WTC11 (cell line): ENCODE measurements at regions not wholly inside any gene's neighbourhood (a gene's known extent, or its start where the extent isn't known, plus 50 kb on each side); places are given as distances from the start of the nearest gene placed in this dataset.
A peak's percentile ranks its signal among the peaks of the same experiment; 100 is the strongest.

Experiments used
- ATAC-seq: fragments of 200-7000 bp; cut with Tn5 transposase; 2 replicates; pipeline ENCODE4 v1.10.0; 2021; ENCODE audit warnings: mild to moderate bottlenecking, moderate library complexity
- CTCF ChIA-PET: fragments of 300-600 bp; sonication (Branson Sonifier 250); formaldehyde crosslinking; loops from one replicate; lab custom pipeline; 2021; ENCODE audit warnings: antibody characterized with exemption; lab: Charles Lee
- POLR2A ChIA-PET: fragments of 350-600 bp; sonication (Branson Sonifier 250); formaldehyde crosslinking; loops from one replicate; lab custom pipeline; 2021; ENCODE audit warnings: antibody characterized with exemption; lab: Charles Lee
- DNase-seq: peaks from one replicate; pipeline ENCODE4 v3.0.0; 2021; ENCODE audit warnings: low spot score
- H3K27ac Mint-ChIP-seq: 2 replicates; pipeline ENCODE4 v1.8.0; 2021; ENCODE audit warnings: mixed read lengths
- H3K27me3 Mint-ChIP-seq: 2 replicates; pipeline ENCODE4 v1.8.0; 2021; ENCODE audit warnings: low read depth, mild to moderate bottlenecking, moderate library complexity, mixed read lengths
- H3K36me3 Mint-ChIP-seq: 2 replicates; pipeline ENCODE4 v1.8.0; 2021; ENCODE audit warnings: mixed read lengths
- H3K4me1 Mint-ChIP-seq: 2 replicates; pipeline ENCODE4 v1.8.0; 2022; ENCODE audit warnings: mixed read lengths
- H3K4me3 Mint-ChIP-seq: 2 replicates; pipeline ENCODE4 v1.8.0; 2021; ENCODE audit warnings: mild to moderate bottlenecking, moderate library complexity, mixed read lengths
- H3K9me3 Mint-ChIP-seq: 2 replicates; pipeline ENCODE4 v1.8.0; 2021; ENCODE audit warnings: mixed read lengths
- ESRRA ChIP-seq: sonication (generic); formaldehyde crosslinking; IDR thresholded peaks from 2 replicates; pipeline ENCODE4 v1.8.1; 2022; ENCODE audit warnings: mild to moderate bottlenecking, missing genetic modification reagents, borderline replicate concordance
- FOXJ3 ChIP-seq: sonication (generic); formaldehyde crosslinking; IDR thresholded peaks from 2 replicates; pipeline ENCODE4 v1.9.0; 2021; ENCODE audit warnings: missing genetic modification reagents, mild to moderate bottlenecking, borderline replicate concordance
- GABPB1 ChIP-seq: sonication (generic); formaldehyde crosslinking; IDR thresholded peaks from 2 replicates; pipeline ENCODE4 v1.8.1; 2023; ENCODE audit warnings: mild to moderate bottlenecking, missing genetic modification reagents
- HMGA2 ChIP-seq: fragments of 250-450 bp; sonication (Bioruptor Pico); IDR thresholded peaks from 2 replicates; pipeline ENCODE4 v1.4.0; 2021; ENCODE audit warnings: mild to moderate bottlenecking, moderate library complexity
- JUN ChIP-seq: sonication (generic); formaldehyde crosslinking; IDR thresholded peaks from 2 replicates; pipeline ENCODE4 v1.8.0; 2023; ENCODE audit warnings: mild to moderate bottlenecking, missing genetic modification reagents
- NFE2L1 ChIP-seq: sonication (generic); formaldehyde crosslinking; IDR thresholded peaks from 2 replicates; pipeline ENCODE4 v1.8.1; 2023; ENCODE audit warnings: missing genetic modification reagents
- NR2C2 ChIP-seq: sonication (generic); formaldehyde crosslinking; IDR thresholded peaks from 2 replicates; pipeline ENCODE4 v1.8.0; 2022; ENCODE audit warnings: mild to moderate bottlenecking, missing genetic modification reagents
- NR3C1 ChIP-seq: sonication (generic); formaldehyde crosslinking; conservative IDR thresholded peaks from 2 replicates; pipeline ENCODE4 v1.8.1; 2023; ENCODE audit warnings: low read depth, mild to moderate bottlenecking, missing genetic modification reagents
- PRRX2 ChIP-seq: fragments of 250-450 bp; sonication (Bioruptor Pico); IDR thresholded peaks from 2 replicates; pipeline ENCODE4 v1.8.0; 2021; ENCODE audit warnings: mild to moderate bottlenecking
- SMAD4 ChIP-seq: sonication (generic); formaldehyde crosslinking; IDR thresholded peaks from 2 replicates; pipeline ENCODE4 v1.8.0; 2022; ENCODE audit warnings: mild to moderate bottlenecking, missing genetic modification reagents
- SP1 ChIP-seq: sonication (generic); formaldehyde crosslinking; conservative IDR thresholded peaks from 2 replicates; pipeline ENCODE4 v1.8.1; 2022; ENCODE audit warnings: missing genetic modification reagents
- ZNF121 ChIP-seq: sonication (generic); formaldehyde crosslinking; IDR thresholded peaks from 2 replicates; pipeline ENCODE4 v1.8.0; 2023; ENCODE audit warnings: missing genetic modification reagents
- ZNF423 ChIP-seq: fragments of 250-450 bp; sonication (Bioruptor Pico); IDR thresholded peaks from 2 replicates; pipeline ENCODE4 v2.1.2; 2022; ENCODE audit warnings: mild to moderate bottlenecking, moderate library complexity
- TF ChIP-seq, protein P1 (sequence below): fragments of 200-600 bp; IDR thresholded peaks from 2 replicates; pipeline ENCODE4 v1.8.0; 2022; ENCODE audit warnings: antibody characterized with exemption
- TF ChIP-seq, protein P2 (sequence below): fragments of 250-450 bp; sonication (Bioruptor Pico); conservative IDR thresholded peaks from 2 replicates; pipeline ENCODE4 v1.9.0; 2021; ENCODE audit warnings: mild to moderate bottlenecking
- TF ChIP-seq, protein P3 (sequence below): fragments of 250-450 bp; sonication (Bioruptor Pico); IDR thresholded peaks from 2 replicates; pipeline ENCODE4 v1.9.0; 2021; ENCODE audit warnings: moderate library complexity, mild to moderate bottlenecking, inconsistent platforms, borderline replicate concordance
- TF ChIP-seq, protein P4 (sequence below): sonication (generic); formaldehyde crosslinking; IDR thresholded peaks from 2 replicates; pipeline ENCODE4 v1.8.1; 2023; ENCODE audit warnings: mild to moderate bottlenecking, missing genetic modification reagents, moderate library complexity
- TF ChIP-seq, protein P5 (sequence below): fragments of 250-450 bp; sonication (Bioruptor Pico); IDR thresholded peaks from 2 replicates; pipeline ENCODE4 v1.8.0; 2021; ENCODE audit warnings: mild to moderate bottlenecking
- TF ChIP-seq, protein P6 (sequence below): sonication (generic); formaldehyde crosslinking; IDR thresholded peaks from 2 replicates; pipeline ENCODE4 v1.8.1; 2023; ENCODE audit warnings: mild to moderate bottlenecking, missing genetic modification reagents, moderate library complexity

DNA sequence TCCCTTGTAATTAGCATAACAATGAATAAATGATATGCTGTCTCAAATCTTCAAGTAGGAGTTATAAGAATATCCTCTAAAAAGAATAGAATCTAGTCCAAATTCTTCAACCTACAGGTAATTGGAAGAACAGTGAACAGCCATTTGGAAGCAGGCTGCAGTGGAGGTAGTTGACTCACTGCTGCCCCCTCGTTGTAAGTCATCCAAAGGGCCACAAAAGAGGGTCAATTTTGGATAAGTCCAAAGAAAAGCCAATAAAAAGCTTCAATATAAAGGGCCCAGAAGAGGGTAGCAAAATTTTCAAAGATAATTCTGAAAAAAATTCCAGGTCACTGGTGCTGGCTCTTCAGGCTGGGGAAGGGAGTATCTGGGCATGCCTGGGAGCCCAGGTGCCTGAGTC is 60.8 kb upstream of the SSTR4 start:
- ATAC-seq (peak; percentile 79), DNase-seq (peak; percentile 41)
- peaks cover 15% of the 10 kb centered on the region for H3K4me1 Mint-ChIP-seq
- ChIA-PET POLR2A (no interaction called here), CTCF (interaction anchor here (0.6 to 4.7 kb wide), 45 partner anchors 9 to 640 kb away, joined by 3 to 57 read pairs (median 4); partner anchors contain the start of genes FOXA2, NXT1 and SSTR4)
- TF ChIP-seq, protein P1, sequence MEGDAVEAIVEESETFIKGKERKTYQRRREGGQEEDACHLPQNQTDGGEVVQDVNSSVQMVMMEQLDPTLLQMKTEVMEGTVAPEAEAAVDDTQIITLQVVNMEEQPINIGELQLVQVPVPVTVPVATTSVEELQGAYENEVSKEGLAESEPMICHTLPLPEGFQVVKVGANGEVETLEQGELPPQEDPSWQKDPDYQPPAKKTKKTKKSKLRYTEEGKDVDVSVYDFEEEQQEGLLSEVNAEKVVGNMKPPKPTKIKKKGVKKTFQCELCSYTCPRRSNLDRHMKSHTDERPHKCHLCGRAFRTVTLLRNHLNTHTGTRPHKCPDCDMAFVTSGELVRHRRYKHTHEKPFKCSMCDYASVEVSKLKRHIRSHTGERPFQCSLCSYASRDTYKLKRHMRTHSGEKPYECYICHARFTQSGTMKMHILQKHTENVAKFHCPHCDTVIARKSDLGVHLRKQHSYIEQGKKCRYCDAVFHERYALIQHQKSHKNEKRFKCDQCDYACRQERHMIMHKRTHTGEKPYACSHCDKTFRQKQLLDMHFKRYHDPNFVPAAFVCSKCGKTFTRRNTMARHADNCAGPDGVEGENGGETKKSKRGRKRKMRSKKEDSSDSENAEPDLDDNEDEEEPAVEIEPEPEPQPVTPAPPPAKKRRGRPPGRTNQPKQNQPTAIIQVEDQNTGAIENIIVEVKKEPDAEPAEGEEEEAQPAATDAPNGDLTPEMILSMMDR = peak; percentile 47
- TF ChIP-seq NR3C1 = no peak
- H3K36me3 Mint-ChIP-seq = no peaks in the 10 kb centered on the region
- no peak overlapping the region for H3K4me3 Mint-ChIP-seq
- peaks cover 9% of the 10 kb centered on the region for H3K27me3 Mint-ChIP-seq
- H3K9me3 Mint-ChIP-seq = peaks cover 9% of the 10 kb centered on the region
- H3K27ac Mint-ChIP-seq = no peak overlapping the region

DNA sequence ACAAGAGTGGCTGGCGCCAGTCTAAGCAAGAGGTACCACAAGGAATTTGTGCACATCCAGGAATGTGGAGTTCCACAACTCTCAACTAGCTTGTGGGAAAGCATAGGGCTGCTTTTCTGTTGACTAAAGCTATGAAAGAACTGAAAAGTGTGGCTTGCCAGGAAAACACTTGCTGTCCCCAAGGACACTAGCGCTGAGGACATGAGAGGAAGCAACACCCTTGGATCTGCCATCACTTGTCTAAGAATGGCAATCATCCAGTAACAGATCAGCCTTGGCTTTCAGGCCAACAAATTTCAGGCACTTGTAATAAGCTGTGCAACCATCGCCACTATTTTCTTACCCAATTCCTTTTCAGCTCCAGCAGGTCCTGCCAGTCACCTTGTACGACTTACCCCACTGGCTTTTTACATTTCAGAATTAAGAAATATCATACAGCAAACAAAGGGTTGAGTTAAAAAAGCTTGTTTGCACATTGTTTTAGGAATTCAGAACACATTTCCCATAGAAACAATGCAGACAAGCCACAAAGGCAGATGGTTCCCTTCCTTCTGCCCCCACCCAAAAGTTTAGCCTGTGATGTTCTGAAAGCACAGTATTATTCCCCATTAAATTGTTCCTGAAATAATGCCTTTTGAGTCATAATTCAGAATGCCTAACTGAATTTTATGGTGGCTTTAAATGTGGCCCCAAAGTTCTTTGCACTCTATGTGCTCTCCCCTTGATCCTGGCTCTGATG is 57.9 kb upstream of the SSTR4 start:
- H3K36me3 Mint-ChIP-seq = peaks cover 5% of the 10 kb centered on the region
- ATAC-seq (no peak), DNase-seq (no peak)
- H3K9me3 Mint-ChIP-seq = peaks cover 21% of the 10 kb centered on the region
- H3K27ac Mint-ChIP-seq = no peak overlapping the region
- H3K4me3 Mint-ChIP-seq = no peak overlapping the region
- TF ChIP-seq ZNF121 (no peak), SP1 (no peak), NR2C2 (no peak), FOXJ3 (CRISPR knock-in tag) (no peak)
- TF ChIP-seq, protein P2, sequence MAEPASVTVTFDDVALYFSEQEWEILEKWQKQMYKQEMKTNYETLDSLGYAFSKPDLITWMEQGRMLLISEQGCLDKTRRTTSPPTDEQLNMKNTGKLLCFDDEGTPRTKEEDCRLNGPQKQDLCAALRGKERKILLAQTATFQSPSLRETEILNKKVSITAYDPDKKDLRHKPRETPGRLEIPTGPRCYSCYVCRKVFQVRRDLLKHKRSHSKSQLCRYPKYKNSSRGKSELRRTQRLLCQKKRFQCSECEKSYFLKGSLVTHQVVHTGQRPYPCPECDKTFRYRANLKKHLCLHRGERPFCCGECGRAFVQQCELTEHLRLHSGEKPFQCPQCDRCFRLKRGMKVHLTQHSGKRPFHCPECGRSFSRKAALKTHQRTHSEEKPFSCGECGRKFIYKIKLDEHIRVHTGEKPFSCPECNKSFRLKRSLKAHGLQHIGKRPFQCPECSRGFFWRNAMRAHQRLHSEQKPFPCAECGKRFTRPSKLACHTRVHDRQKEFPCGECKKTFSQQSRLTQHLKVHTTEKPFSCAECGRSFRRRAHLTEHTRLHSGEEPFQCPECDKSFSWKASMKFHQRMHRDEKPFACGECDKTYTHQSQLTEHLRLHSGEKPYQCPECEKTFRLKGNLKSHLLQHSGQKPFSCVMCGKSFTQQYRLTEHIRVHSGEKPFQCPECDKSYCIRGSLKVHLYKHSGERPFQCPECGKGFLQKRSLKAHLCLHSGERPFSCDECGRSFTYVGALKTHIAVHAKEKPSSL (CRISPR knock-in tag) = no peak
- TF ChIP-seq, protein P3, sequence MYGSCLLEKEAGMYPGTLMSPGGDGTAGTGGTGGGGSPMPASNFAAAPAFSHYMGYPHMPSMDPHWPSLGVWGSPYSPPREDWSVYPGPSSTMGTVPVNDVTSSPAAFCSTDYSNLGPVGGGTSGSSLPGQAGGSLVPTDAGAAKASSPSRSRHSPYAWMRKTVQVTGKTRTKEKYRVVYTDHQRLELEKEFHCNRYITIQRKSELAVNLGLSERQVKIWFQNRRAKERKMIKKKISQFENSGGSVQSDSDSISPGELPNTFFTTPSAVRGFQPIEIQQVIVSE (CRISPR knock-in tag) = no peak
- TF ChIP-seq, protein P4, sequence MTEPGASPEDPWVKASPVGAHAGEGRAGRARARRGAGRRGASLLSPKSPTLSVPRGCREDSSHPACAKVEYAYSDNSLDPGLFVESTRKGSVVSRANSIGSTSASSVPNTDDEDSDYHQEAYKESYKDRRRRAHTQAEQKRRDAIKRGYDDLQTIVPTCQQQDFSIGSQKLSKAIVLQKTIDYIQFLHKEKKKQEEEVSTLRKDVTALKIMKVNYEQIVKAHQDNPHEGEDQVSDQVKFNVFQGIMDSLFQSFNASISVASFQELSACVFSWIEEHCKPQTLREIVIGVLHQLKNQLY (CRISPR knock-in tag) = no peak
- TF ChIP-seq, all 79 proteins: peak for 0
- Mint-ChIP-seq H3K4me1 (peaks cover 3% of the 10 kb centered on the region; the same call in 1 of the 2 replicates), H3K27me3 (peaks cover 11% of the 10 kb centered on the region)
- CTCF ChIA-PET = interaction anchor here (1.2 kb wide), 1 partner anchor 285 kb away, joined by 3 read pairs; no protein-coding TSS in a partner anchor
- POLR2A ChIA-PET = no interaction called here

DNA sequence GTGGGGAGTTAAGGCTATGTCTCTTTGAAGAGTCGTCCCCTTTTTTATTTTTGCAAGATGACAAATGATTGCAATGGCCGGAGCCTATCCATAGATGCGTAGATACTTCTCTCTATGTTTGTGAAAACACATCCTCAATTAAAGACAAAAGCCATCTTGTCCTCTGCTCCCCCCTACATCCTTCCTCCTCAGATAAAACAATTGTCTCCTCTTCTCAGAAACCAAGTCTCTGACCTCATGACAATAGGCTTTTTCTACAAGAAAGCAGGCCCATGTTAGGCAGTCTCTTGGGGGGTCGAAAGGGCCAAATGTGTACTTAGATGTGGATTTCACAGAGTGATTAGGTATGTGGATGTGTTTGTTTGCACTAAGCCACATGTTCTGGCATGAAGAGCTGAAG is 51.1 kb upstream of the SSTR4 start:
- ATAC-seq (no peak), DNase-seq (no peak)
- Mint-ChIP-seq H3K9me3 (peaks cover 24% of the 10 kb centered on the region), H3K27ac (no peak overlapping the region), H3K4me1 (no peaks in the 10 kb centered on the region), H3K27me3 (peaks cover 10% of the 10 kb centered on the region), H3K4me3 (no peak overlapping the region), H3K36me3 (peaks cover 5% of the 10 kb centered on the region)
- POLR2A ChIA-PET = no interaction called here
- no peak for TF ChIP-seq ZNF423 (CRISPR knock-in tag)
- TF ChIP-seq, protein P5, sequence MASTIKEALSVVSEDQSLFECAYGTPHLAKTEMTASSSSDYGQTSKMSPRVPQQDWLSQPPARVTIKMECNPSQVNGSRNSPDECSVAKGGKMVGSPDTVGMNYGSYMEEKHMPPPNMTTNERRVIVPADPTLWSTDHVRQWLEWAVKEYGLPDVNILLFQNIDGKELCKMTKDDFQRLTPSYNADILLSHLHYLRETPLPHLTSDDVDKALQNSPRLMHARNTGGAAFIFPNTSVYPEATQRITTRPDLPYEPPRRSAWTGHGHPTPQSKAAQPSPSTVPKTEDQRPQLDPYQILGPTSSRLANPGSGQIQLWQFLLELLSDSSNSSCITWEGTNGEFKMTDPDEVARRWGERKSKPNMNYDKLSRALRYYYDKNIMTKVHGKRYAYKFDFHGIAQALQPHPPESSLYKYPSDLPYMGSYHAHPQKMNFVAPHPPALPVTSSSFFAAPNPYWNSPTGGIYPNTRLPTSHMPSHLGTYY (CRISPR knock-in tag) = no peak
- no peak for TF ChIP-seq JUN (CRISPR knock-in tag)
- no peak for TF ChIP-seq SMAD4 (CRISPR knock-in tag)
- no peak for TF ChIP-seq PRRX2
- TF ChIP-seq ESRRA = no peak
- no peak for TF ChIP-seq HMGA2 (CRISPR knock-in tag)
- TF ChIP-seq NFE2L1 = no peak
- TF ChIP-seq, protein P6, sequence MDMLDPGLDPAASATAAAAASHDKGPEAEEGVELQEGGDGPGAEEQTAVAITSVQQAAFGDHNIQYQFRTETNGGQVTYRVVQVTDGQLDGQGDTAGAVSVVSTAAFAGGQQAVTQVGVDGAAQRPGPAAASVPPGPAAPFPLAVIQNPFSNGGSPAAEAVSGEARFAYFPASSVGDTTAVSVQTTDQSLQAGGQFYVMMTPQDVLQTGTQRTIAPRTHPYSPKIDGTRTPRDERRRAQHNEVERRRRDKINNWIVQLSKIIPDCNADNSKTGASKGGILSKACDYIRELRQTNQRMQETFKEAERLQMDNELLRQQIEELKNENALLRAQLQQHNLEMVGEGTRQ = no peak
- no peak for TF ChIP-seq GABPB1 (CRISPR knock-in tag)
- no peak for TF ChIP-seq SP1
- CTCF ChIA-PET = no interaction called here
